Mammary epithelial cell (primary cell): ENCODE measurements at regions not wholly inside any gene's neighbourhood (a gene's known extent, or its start where the extent isn't known, plus 50 kb on each side); places are given as distances from the start of the nearest gene placed in this dataset.

Experiments used
- CTCF ChIP-seq, 2 donors: IDR thresholded peaks in 1 of 2; conservative IDR thresholded peaks in 1 of 2; 2 replicates each; pipeline ENCODE4 v1.5.1; 2011 to 2012; ENCODE audit warnings: inconsistent platforms in 2 of 2, low read length in 2 of 2, mild to moderate bottlenecking in 2 of 2, control low read depth in 1 of 2, low read depth in 1 of 2; ENCODE audit not compliant: insufficient read depth in 1 of 2; ENCODE audit errors: extremely low read depth in 1 of 2
- EZH2 ChIP-seq: IDR thresholded peaks from 2 replicates; pipeline ENCODE4 v1.6.1; 2012; ENCODE audit warnings: low read length, inconsistent platforms, borderline replicate concordance

GRCh38 chr4:72893354-72894066 is 176.0 kb downstream of the COX18 start:
- no peak for TF ChIP-seq EZH2
- no peak for TF ChIP-seq CTCF (conservative IDR thresholded peaks at IDR 0.05 in 1 of 2, IDR thresholded peaks at IDR 0.05 in 1 of 2; ENCODE audit: extremely low read depth in 1 of 2, insufficient read depth in 1 of 2, low read depth in 1 of 2, low read length in 2 of 2)
